Glutamatergic neuron (in vitro differentiated cells): ENCODE measurements at regions not wholly inside any gene's neighbourhood (a gene's known extent, or its start where the extent isn't known, plus 50 kb on each side); places are given as distances from the start of the nearest gene placed in this dataset.

ENCODE experiments used
- DNase-seq: peaks from one replicate; pipeline ENCODE4 v3.0.0; 2022
- H3K27ac Mint-ChIP-seq: one replicate; pipeline ENCODE4 v1.8.0; 2020; ENCODE audit warnings: mild to moderate bottlenecking, mixed read lengths, inconsistent platforms; ENCODE audit not compliant: unreplicated experiment
- H3K27me3 Mint-ChIP-seq: one replicate; pipeline ENCODE4 v1.8.0; 2020; ENCODE audit warnings: mild to moderate bottlenecking, moderate library complexity, mixed read lengths, inconsistent platforms; ENCODE audit not compliant: unreplicated experiment
- H3K36me3 Mint-ChIP-seq: one replicate; pipeline ENCODE4 v1.8.0; 2020; ENCODE audit warnings: mild to moderate bottlenecking, mixed read lengths, inconsistent platforms; ENCODE audit not compliant: unreplicated experiment
- H3K4me1 Mint-ChIP-seq: one replicate; pipeline ENCODE4 v1.8.0; 2020; ENCODE audit warnings: mild to moderate bottlenecking, low read depth, mixed read lengths, inconsistent platforms; ENCODE audit not compliant: unreplicated experiment
- H3K4me3 Mint-ChIP-seq: one replicate; pipeline ENCODE4 v1.8.0; 2020; ENCODE audit warnings: mild to moderate bottlenecking, mixed read lengths, inconsistent platforms; ENCODE audit not compliant: unreplicated experiment
- H3K9me3 Mint-ChIP-seq: one replicate; pipeline ENCODE4 v1.8.0; 2020; ENCODE audit warnings: mild to moderate bottlenecking, moderate library complexity, mixed read lengths, inconsistent platforms; ENCODE audit not compliant: unreplicated experiment
- CTCF ChIP-seq: fragments of 200-600 bp; sonication (generic); IDR thresholded peaks from one replicate; pipeline ENCODE4 v1.5.0; 2021; ENCODE audit not compliant: partially characterized antibody, unreplicated experiment

- Mint-ChIP-seq H3K4me1 (peaks cover 2% of the 10 kb centered on the region), H3K9me3 (peaks cover 4% of the 10 kb centered on the region), H3K36me3 (no peaks in the 10 kb centered on the region), H3K4me3 (no peak overlapping the region), H3K27me3 (peaks cover 2% of the 10 kb centered on the region), H3K27ac (no peak overlapping the region)
- DNase-seq = no peak
- no peak for TF ChIP-seq CTCF
Measured at GRCh38 chr11:92627615-92628256, 341.7 kb upstream of the MTNR1B start.

GRCh38 chr11:92628401-92629292 is 340.8 kb upstream of the MTNR1B start:
- Mint-ChIP-seq H3K9me3 (peaks cover 4% of the 10 kb centered on the region), H3K27me3 (peaks cover 2% of the 10 kb centered on the region), H3K36me3 (no peaks in the 10 kb centered on the region), H3K4me3 (no peak overlapping the region), H3K4me1 (peaks cover 2% of the 10 kb centered on the region), H3K27ac (no peak overlapping the region)
- no peak for TF ChIP-seq CTCF
- DNase-seq = no peak

- H3K27ac Mint-ChIP-seq = no peak overlapping the region
- H3K9me3 Mint-ChIP-seq = peaks cover 4% of the 10 kb centered on the region
- H3K4me1 Mint-ChIP-seq = peaks cover 2% of the 10 kb centered on the region
- no peak overlapping the region for H3K4me3 Mint-ChIP-seq
- no peak for DNase-seq
- no peak for TF ChIP-seq CTCF
- H3K27me3 Mint-ChIP-seq = peaks cover 2% of the 10 kb centered on the region
- no peaks in the 10 kb centered on the region for H3K36me3 Mint-ChIP-seq
Measured at GRCh38 chr11:92632495-92632894, 337.0 kb upstream of the MTNR1B start.

GRCh38 chr11:92633820-92634219 is 335.6 kb upstream of the MTNR1B start:
- Mint-ChIP-seq H3K27ac (no peak overlapping the region), H3K27me3 (peaks cover 2% of the 10 kb centered on the region), H3K4me1 (peaks cover 2% of the 10 kb centered on the region), H3K9me3 (peaks cover 4% of the 10 kb centered on the region), H3K4me3 (no peak overlapping the region), H3K36me3 (no peaks in the 10 kb centered on the region)
- TF ChIP-seq CTCF = no peak
- DNase-seq = no peak
